GM12865 (cell line): ENCODE measurements at regions not wholly inside any gene's neighbourhood (a gene's known extent, or its start where the extent isn't known, plus 50 kb on each side); places are given as distances from the start of the nearest gene placed in this dataset.

Source experiments
- DNase-seq: peaks from one replicate; pipeline ENCODE4 v3.0.0; 2010; ENCODE audit warnings: low read depth
- H3K4me3 ChIP-seq: 2 replicates; pipeline ENCODE4 v1.5.1; 2011; ENCODE audit warnings: mild to moderate bottlenecking, low read depth, low read length, control low read depth
- CTCF ChIP-seq: IDR thresholded peaks from 2 replicates; pipeline ENCODE4 v1.5.1; 2011; ENCODE audit warnings: low read length, control low read depth, low read depth, inconsistent platforms; ENCODE audit not compliant: insufficient read depth; ENCODE audit errors: missing control alignments

GRCh38 chr4:3712112-3712805 is 53.9 kb upstream of the ADRA2C start:
- H3K4me3 ChIP-seq, result no peak overlapping the region
- DNase-seq, result no peak
- no peak for TF ChIP-seq CTCF

GRCh38 chr4:3711183-3712111 is 54.7 kb upstream of the ADRA2C start:
- H3K4me3 ChIP-seq, result no peak overlapping the region
- DNase-seq, result no peak
- TF ChIP-seq CTCF, result no peak

- no peak for DNase-seq
- no peak for TF ChIP-seq CTCF
Measured at GRCh38 chr4:3710451-3711182, 55.6 kb upstream of the ADRA2C start.

GRCh38 chr4:3709846-3710441 is 56.2 kb upstream of the ADRA2C start:
- no peak for TF ChIP-seq CTCF
- H3K4me3 ChIP-seq, result no peak overlapping the region
- DNase-seq, result no peak

More at GRCh38 chr4:3710451-3711182, 55.6 kb upstream of the ADRA2C start:
- no peak overlapping the region for H3K4me3 ChIP-seq

GRCh38 chr4:3709061-3709845 is 56.9 kb upstream of the ADRA2C start:
- DNase-seq, result no peak
- TF ChIP-seq CTCF, result no peak
- H3K4me3 ChIP-seq, result no peak overlapping the region

GRCh38 chr4:3708611-3709010 is 57.6 kb upstream of the ADRA2C start:
- TF ChIP-seq CTCF, result no peak
- H3K4me3 ChIP-seq, result no peak overlapping the region
- DNase-seq, result no peak
